HL-60 (cell line): ENCODE measurements at regions not wholly inside any gene's neighbourhood (a gene's known extent, or its start where the extent isn't known, plus 50 kb on each side); places are given as distances from the start of the nearest gene placed in this dataset.

Experiments used
- CTCF ChIP-seq: IDR thresholded peaks from one replicate; pipeline ENCODE4 v1.5.1; 2011; ENCODE audit warnings: low read length, control low read depth, inconsistent platforms; ENCODE audit not compliant: insufficient read depth
- POLR2AphosphoS5 ChIP-seq: IDR thresholded peaks from 2 replicates; pipeline ENCODE4 v1.6.1; 2012; ENCODE audit warnings: low read depth
- REST ChIP-seq: IDR thresholded peaks from 2 replicates; pipeline ENCODE4 v1.6.1; 2012; ENCODE audit warnings: low read depth; ENCODE audit not compliant: insufficient replicate concordance
- SPI1 ChIP-seq: IDR thresholded peaks from 2 replicates; pipeline ENCODE4 v1.6.1; 2012; ENCODE audit warnings: low read depth, mild to moderate bottlenecking, borderline replicate concordance

- TF ChIP-seq CTCF: no peak
- TF ChIP-seq POLR2AphosphoS5: no peak
- TF ChIP-seq REST: no peak
- TF ChIP-seq SPI1: no peak
These were observed 78.7 kb upstream of the MKLN1 start for GRCh38 chr7:131249003-131249402.
